Osteocyte (in vitro differentiated cells): ENCODE measurements at regions not wholly inside any gene's neighbourhood (a gene's known extent, or its start where the extent isn't known, plus 50 kb on each side); places are given as distances from the start of the nearest gene placed in this dataset.

ENCODE experiments used
- DNase-seq: peaks from one replicate; pipeline ENCODE4 v3.0.0; 2021; ENCODE audit warnings: mixed read lengths; ENCODE audit not compliant: unreplicated experiment; ENCODE audit errors: extremely low spot score
- H3K27ac Mint-ChIP-seq: one replicate; pipeline ENCODE4 v1.8.0; 2021; ENCODE audit warnings: mild to moderate bottlenecking, mixed read lengths; ENCODE audit not compliant: unreplicated experiment
- H3K27me3 Mint-ChIP-seq: one replicate; pipeline ENCODE4 v1.8.0; 2021; ENCODE audit warnings: mixed read lengths; ENCODE audit not compliant: unreplicated experiment
- H3K36me3 Mint-ChIP-seq: one replicate; pipeline ENCODE4 v1.8.0; 2021; ENCODE audit warnings: mixed read lengths; ENCODE audit not compliant: unreplicated experiment
- H3K4me1 Mint-ChIP-seq: one replicate; pipeline ENCODE4 v1.8.0; 2021; ENCODE audit warnings: mixed read lengths; ENCODE audit not compliant: unreplicated experiment
- H3K4me3 Mint-ChIP-seq: one replicate; pipeline ENCODE4 v1.8.0; 2021; ENCODE audit warnings: mild to moderate bottlenecking, moderate library complexity, mixed read lengths; ENCODE audit not compliant: unreplicated experiment
- H3K9me3 Mint-ChIP-seq: one replicate; pipeline ENCODE4 v1.8.0; 2021; ENCODE audit warnings: mixed read lengths; ENCODE audit not compliant: unreplicated experiment
- TF ChIP-seq, protein P1 (sequence below): fragments of 200-600 bp; sonication (generic); IDR thresholded peaks from 2 replicates; pipeline ENCODE4 v1.5.0; 2021; ENCODE audit warnings: antibody characterized with exemption, mild to moderate bottlenecking, moderate library complexity

DNA sequence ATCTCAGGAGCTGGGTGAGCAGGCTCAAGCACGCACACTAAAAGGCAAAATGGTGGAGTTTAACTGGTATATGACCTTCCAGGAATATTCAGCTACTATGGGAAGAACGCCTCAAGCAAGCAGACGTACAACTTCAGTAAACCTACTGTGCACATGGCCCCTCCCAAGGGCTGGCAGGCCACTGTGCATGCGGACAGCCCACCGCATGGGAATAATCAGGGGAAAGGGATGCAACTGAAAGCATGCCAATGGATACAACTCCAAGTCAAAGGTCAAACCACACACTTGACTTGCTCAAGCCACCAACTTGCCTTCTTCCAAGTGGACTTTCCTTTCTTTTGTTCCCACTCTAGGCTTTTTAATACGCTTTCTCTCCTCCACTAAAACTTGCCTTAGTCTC, 121.6 kb upstream of the SNTG2 start:
- H3K27ac Mint-ChIP-seq, result no peak overlapping the region
- H3K36me3 Mint-ChIP-seq, result no peaks in the 10 kb centered on the region
- no peak overlapping the region for H3K4me3 Mint-ChIP-seq
- no peaks in the 10 kb centered on the region for H3K9me3 Mint-ChIP-seq
- TF ChIP-seq, protein P1, sequence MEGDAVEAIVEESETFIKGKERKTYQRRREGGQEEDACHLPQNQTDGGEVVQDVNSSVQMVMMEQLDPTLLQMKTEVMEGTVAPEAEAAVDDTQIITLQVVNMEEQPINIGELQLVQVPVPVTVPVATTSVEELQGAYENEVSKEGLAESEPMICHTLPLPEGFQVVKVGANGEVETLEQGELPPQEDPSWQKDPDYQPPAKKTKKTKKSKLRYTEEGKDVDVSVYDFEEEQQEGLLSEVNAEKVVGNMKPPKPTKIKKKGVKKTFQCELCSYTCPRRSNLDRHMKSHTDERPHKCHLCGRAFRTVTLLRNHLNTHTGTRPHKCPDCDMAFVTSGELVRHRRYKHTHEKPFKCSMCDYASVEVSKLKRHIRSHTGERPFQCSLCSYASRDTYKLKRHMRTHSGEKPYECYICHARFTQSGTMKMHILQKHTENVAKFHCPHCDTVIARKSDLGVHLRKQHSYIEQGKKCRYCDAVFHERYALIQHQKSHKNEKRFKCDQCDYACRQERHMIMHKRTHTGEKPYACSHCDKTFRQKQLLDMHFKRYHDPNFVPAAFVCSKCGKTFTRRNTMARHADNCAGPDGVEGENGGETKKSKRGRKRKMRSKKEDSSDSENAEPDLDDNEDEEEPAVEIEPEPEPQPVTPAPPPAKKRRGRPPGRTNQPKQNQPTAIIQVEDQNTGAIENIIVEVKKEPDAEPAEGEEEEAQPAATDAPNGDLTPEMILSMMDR, result no peak
- no peaks in the 10 kb centered on the region for H3K4me1 Mint-ChIP-seq
- no peaks in the 10 kb centered on the region for H3K27me3 Mint-ChIP-seq
- peak; percentile 65 for DNase-seq

DNA sequence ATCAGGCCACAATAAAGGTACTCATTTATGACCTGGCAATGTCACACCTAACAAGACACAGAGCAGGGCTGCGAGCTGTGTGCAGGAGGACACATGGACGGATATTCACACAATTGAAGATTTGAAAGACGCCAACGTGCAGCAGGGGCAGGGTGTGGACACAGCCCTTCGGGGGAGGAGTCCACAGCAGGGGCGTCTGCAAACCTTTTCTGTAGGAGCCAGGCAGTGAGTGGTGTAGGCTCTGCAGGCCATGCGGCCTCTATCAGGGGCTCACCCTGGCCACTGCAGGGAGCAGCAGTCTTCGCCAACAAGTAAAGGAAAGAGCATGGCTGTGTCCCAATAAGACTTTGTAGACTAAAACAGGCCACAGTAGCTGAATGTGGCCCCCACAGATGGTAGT, 125.7 kb upstream of the SNTG2 start:
- no peak for DNase-seq
- Mint-ChIP-seq H3K36me3 (no peaks in the 10 kb centered on the region), H3K27ac (no peak overlapping the region), H3K4me3 (no peak overlapping the region), H3K4me1 (no peaks in the 10 kb centered on the region), H3K27me3 (no peaks in the 10 kb centered on the region), H3K9me3 (no peaks in the 10 kb centered on the region)
- TF ChIP-seq, protein P1, result no peak

DNA sequence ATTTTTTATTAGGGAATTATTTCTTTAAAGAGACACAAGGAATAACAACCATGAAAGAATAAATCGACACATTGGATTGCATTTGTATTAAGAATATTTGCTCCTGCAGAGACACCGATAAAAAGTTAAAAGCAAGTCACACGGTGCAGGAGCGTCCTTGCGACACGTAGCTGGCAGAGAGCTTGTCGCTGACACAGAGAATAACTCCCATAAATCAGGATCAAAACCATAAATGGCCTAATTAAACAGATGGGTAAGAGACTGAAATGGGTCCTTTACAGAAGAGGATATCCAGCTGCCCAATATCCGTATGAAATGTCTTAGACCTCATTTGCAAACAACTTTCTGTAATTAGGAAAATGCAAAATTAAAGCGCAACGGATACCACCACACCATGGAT, 126.1 kb upstream of the SNTG2 start:
- H3K4me3 Mint-ChIP-seq, result no peak overlapping the region
- TF ChIP-seq, protein P1, result no peak
- no peak for DNase-seq
- no peaks in the 10 kb centered on the region for H3K9me3 Mint-ChIP-seq
- H3K4me1 Mint-ChIP-seq, result no peaks in the 10 kb centered on the region
- no peaks in the 10 kb centered on the region for H3K27me3 Mint-ChIP-seq
- no peaks in the 10 kb centered on the region for H3K36me3 Mint-ChIP-seq
- H3K27ac Mint-ChIP-seq, result no peak overlapping the region

DNA sequence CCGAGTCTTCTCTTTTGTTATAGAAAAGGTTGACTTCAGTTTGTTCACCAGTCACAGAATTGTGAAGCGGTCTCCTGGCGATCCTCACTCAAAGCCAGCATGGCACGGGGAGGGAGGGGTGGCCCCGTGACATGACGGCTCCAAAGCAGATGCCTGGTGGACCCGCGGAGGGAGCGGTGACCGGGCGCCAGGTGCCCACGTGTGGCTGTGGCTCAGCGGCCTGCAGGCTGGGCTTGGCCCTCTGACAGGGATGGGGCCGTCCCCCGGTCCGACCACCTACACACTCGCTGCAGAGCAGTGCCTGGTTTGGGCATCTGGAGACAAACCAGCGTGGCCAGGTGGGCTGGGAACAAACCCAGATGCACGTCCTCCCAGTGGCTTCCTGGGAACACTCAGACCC, 129.1 kb upstream of the SNTG2 start:
- Mint-ChIP-seq H3K9me3 (peaks cover 5% of the 10 kb centered on the region), H3K36me3 (no peaks in the 10 kb centered on the region)

DNA sequence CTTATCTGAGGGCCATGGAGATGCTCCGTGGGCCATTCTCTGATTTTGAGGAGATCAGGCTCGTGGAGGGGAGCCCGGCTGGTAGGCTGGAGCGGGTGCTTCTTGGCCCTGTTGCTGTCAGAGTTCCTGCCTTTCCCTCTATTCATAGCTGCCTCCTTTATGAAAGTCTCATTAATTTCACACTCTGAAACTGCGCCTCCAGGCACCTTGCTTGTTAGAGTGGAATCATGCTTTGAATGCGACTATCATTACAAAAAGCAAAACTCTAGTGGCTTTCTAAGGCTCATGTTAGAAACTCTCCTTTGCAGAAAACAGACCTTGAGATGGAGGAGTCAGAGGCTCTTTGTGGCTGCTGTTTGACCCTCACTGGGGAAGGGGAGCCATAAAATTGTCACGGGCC, 131.0 kb upstream of the SNTG2 start:
- Mint-ChIP-seq H3K4me3 (no peak overlapping the region), H3K4me1 (no peaks in the 10 kb centered on the region), H3K36me3 (no peaks in the 10 kb centered on the region), H3K27me3 (no peaks in the 10 kb centered on the region), H3K27ac (no peak overlapping the region), H3K9me3 (peaks cover 5% of the 10 kb centered on the region)
- no peak for DNase-seq
- TF ChIP-seq, protein P1, result no peak

More for the DNA sequence above, 129.1 kb upstream of the SNTG2 start:
- DNase-seq, result no peak
- no peak overlapping the region for H3K27ac Mint-ChIP-seq
- H3K4me1 Mint-ChIP-seq, result no peaks in the 10 kb centered on the region
- H3K27me3 Mint-ChIP-seq, result no peaks in the 10 kb centered on the region
- H3K4me3 Mint-ChIP-seq, result no peak overlapping the region
- TF ChIP-seq, protein P1, result no peak
